ENCODE measurements at regions not wholly inside any gene's neighbourhood (a gene's known extent, or its start where the extent isn't known, plus 50 kb on each side); places are given as distances from the start of the nearest gene placed in this dataset.

GRCh38 chr2:220948579-220948978 is 623.5 kb downstream of the EPHA4 start:
- POLR2A ChIA-PET, result no interaction called here
- H3K4me1 ChIP-seq (replicated peaks in 1 of 2; ENCODE audit: control insufficient read depth in 2 of 2, insufficient read depth in 2 of 2, low read length in 2 of 2), result no peaks in the 10 kb centered on the region
- H2AFZ ChIP-seq (ENCODE audit: low read depth, low read length), result no peak overlapping the region
- no peak overlapping the region for H3K9ac ChIP-seq (ENCODE audit: insufficient read depth in 1 of 2, low read depth in 2 of 2, low read length in 2 of 2)
- FAIRE-seq, result no peak
- DNase-seq (ENCODE audit: extremely low read depth in 1 of 4, low spot score in 3 of 4), result no peak
- H3K27me3 ChIP-seq (ENCODE audit: control insufficient read depth in 2 of 2, insufficient read depth in 2 of 2, low read length in 2 of 2), result no peaks in the 10 kb centered on the region
- in situ Hi-C loops (cut with MboI), result no loop called here
- no peak overlapping the region for H3K4me3 ChIP-seq
- no TSS peak for BruUV-seq (replicated peaks)
- no peaks in the 10 kb centered on the region for H3K79me2 ChIP-seq (ENCODE audit: control insufficient read depth, insufficient read depth, low read length)
- WGBS (ENCODE audit: insufficient coverage, low coverage, missing lambda C conversion rate), result 0% methylated on average over 4 of the region's 4 CpGs
- ATAC-seq, result no peak
- H3K36me3 ChIP-seq (ENCODE audit: control insufficient read depth, insufficient read depth, low read length), result no peaks in the 10 kb centered on the region
- no peaks in the 10 kb centered on the region for H3K9me1 ChIP-seq (ENCODE audit: control insufficient read depth, insufficient read depth, low read length)
- H3K27ac ChIP-seq (ENCODE audit: extremely low read depth, low read depth, low read length), result no peak overlapping the region
- H4K20me1 ChIP-seq (replicated peaks; ENCODE audit: control insufficient read depth, insufficient read depth, low read length), result no peaks in the 10 kb centered on the region
- TF ChIP-seq ZNF408 (CRISPR knock-in tag; IDR thresholded peaks at IDR 0.05; ENCODE audit: low read depth), result no peak
- no peak for TF ChIP-seq LEF1 (IDR thresholded peaks at IDR 0.05)
- TF ChIP-seq, protein P1, sequence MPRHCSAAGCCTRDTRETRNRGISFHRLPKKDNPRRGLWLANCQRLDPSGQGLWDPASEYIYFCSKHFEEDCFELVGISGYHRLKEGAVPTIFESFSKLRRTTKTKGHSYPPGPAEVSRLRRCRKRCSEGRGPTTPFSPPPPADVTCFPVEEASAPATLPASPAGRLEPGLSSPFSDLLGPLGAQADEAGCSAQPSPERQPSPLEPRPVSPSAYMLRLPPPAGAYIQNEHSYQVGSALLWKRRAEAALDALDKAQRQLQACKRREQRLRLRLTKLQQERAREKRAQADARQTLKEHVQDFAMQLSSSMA (CRISPR knock-in tag; IDR thresholded peaks at IDR 0.05), result no peak
- no peak for TF ChIP-seq ZKSCAN3 (CRISPR knock-in tag; IDR thresholded peaks at IDR 0.05)
- TF ChIP-seq GTF2E2 (tag; IDR thresholded peaks at IDR 0.05), result no peak
- TF ChIP-seq ZNF644 (tag; IDR thresholded peaks at IDR 0.05; ENCODE audit: low read depth), result no peak
- no peak for TF ChIP-seq HNRNPL (IDR thresholded peaks at IDR 0.05; ENCODE audit: low read depth, low read length)
- TF ChIP-seq MYNN (IDR thresholded peaks at IDR 0.05), result no peak
- TF ChIP-seq MYNN (CRISPR knock-in tag; IDR thresholded peaks at IDR 0.05), result no peak
- TF ChIP-seq SIX5 (IDR thresholded peaks at IDR 0.05; ENCODE audit: borderline replicate concordance in 1 of 2, insufficient read depth in 1 of 2, low read depth in 1 of 2, low read length in 2 of 2), result no peak
- TF ChIP-seq POLR2H (tag; IDR thresholded peaks at IDR 0.05; ENCODE audit: low read depth), result no peak
- no peak for TF ChIP-seq ZNF431 (CRISPR knock-in tag; IDR thresholded peaks at IDR 0.05)
- TF ChIP-seq C11orf30 (IDR thresholded peaks at IDR 0.05; ENCODE audit: low read depth), result no peak
- no peak for TF ChIP-seq MCM7 (IDR thresholded peaks at IDR 0.05)
- no peak for TF ChIP-seq MAFK (IDR thresholded peaks at IDR 0.05; ENCODE audit: low read length)
- TF ChIP-seq NCOA2 (IDR thresholded peaks at IDR 0.05; ENCODE audit: partially characterized antibody in 2 of 2), result no peak
- TF ChIP-seq TEAD1 (CRISPR knock-in tag; IDR thresholded peaks at IDR 0.05), result no peak
- CTCF ChIA-PET (ENCODE audit: low intra/inter-chr PET ratio), result no interaction called here
- no peak overlapping the region for H3K4me2 ChIP-seq (ENCODE audit: insufficient read depth, low read length)
- H3K9me3 ChIP-seq (replicated peaks; ENCODE audit: control insufficient read depth, insufficient read depth, low read depth, low read length), result no peaks in the 10 kb centered on the region
- intact Hi-C loops (cut with micrococcal nuclease), result no loop called here

All from K562 (cell line).